SK-N-SH treated with all-trans-retinoic acid at 6 μM for 48 hours (cell line): ENCODE measurements at regions not wholly inside any gene's neighbourhood (a gene's known extent, or its start where the extent isn't known, plus 50 kb on each side); places are given as distances from the start of the nearest gene placed in this dataset.

Experiments used
- ATAC-seq: fragments of 200-7000 bp; cut with Tn5 transposase; 3 replicates; pipeline ENCODE4 v1.9.1; 2020; ENCODE audit warnings: mild to moderate bottlenecking, moderate library complexity
- ARNTL ChIP-seq: fragments of 450-650 bp; formaldehyde crosslinking; IDR thresholded peaks from 2 replicates; pipeline ENCODE4 v1.5.0; 2020; ENCODE audit warnings: low read depth, mild to moderate bottlenecking, moderate library complexity, borderline replicate concordance
- CREB5 ChIP-seq: fragments of 250-450 bp; sonication (Bioruptor Pico); IDR thresholded peaks from 2 replicates; pipeline ENCODE4 v1.5.1; 2020; ENCODE audit warnings: low read depth, mild to moderate bottlenecking, moderate library complexity
- CSDC2 ChIP-seq: fragments of 250-450 bp; sonication (Bioruptor Pico); IDR thresholded peaks from 2 replicates; pipeline ENCODE4 v1.5.0; 2020; ENCODE audit warnings: mild to moderate bottlenecking, moderate library complexity
- CSRNP3 ChIP-seq: fragments of 250-450 bp; sonication (Bioruptor Pico); IDR thresholded peaks from 2 replicates; pipeline ENCODE4 v1.5.1; 2021; ENCODE audit warnings: mild to moderate bottlenecking, moderate library complexity
- ISL1 ChIP-seq: fragments of 250-450 bp; sonication (Bioruptor Pico); IDR thresholded peaks from 2 replicates; pipeline ENCODE4 v2.1.2; 2022; ENCODE audit warnings: mild to moderate bottlenecking, moderate library complexity
- OSR1 ChIP-seq: fragments of 250-450 bp; sonication (Bioruptor Pico); IDR thresholded peaks from 2 replicates; pipeline ENCODE4 v1.8.0; 2022; ENCODE audit warnings: moderate library complexity, mild to moderate bottlenecking, inconsistent platforms
- POU6F1 ChIP-seq: fragments of 250-450 bp; sonication (Bioruptor Pico); IDR thresholded peaks from 2 replicates; pipeline ENCODE4 v1.8.0; 2021; ENCODE audit warnings: low read depth, mild to moderate bottlenecking, moderate library complexity, borderline replicate concordance
- PPARA ChIP-seq: fragments of 250-450 bp; sonication (Bioruptor Pico); IDR thresholded peaks from 2 replicates; pipeline ENCODE4 v1.5.0; 2020; ENCODE audit warnings: mild to moderate bottlenecking, borderline replicate concordance
- RARB ChIP-seq: fragments of 250-450 bp; sonication (Bioruptor Pico); IDR thresholded peaks from 2 replicates; pipeline ENCODE4 v1.8.0; 2021; ENCODE audit warnings: mild to moderate bottlenecking, moderate library complexity
- SNAI2 ChIP-seq: fragments of 250-450 bp; sonication (Bioruptor Pico); IDR thresholded peaks from 2 replicates; pipeline ENCODE4 v1.5.0; 2020; ENCODE audit warnings: mild to moderate bottlenecking, moderate library complexity
- TCF4 ChIP-seq: fragments of 250-450 bp; sonication (Bioruptor Pico); IDR thresholded peaks from 2 replicates; pipeline ENCODE4 v1.8.0; 2021; ENCODE audit warnings: mild to moderate bottlenecking, moderate library complexity, borderline replicate concordance
- TOX ChIP-seq: fragments of 250-450 bp; sonication (Bioruptor Pico); IDR thresholded peaks from 2 replicates; pipeline ENCODE4 v1.8.0; 2021; ENCODE audit warnings: mild to moderate bottlenecking, moderate library complexity, borderline replicate concordance
- TSHZ2 ChIP-seq: fragments of 250-450 bp; sonication (Bioruptor Pico); IDR thresholded peaks from 2 replicates; pipeline ENCODE4 v1.5.0; 2020; ENCODE audit warnings: mild to moderate bottlenecking, moderate library complexity
- ZC3H10 ChIP-seq: fragments of 250-450 bp; sonication (Bioruptor Pico); IDR thresholded peaks from 2 replicates; pipeline ENCODE4 v1.5.1; 2021; ENCODE audit warnings: mild to moderate bottlenecking, moderate library complexity
- ZFP3 ChIP-seq: fragments of 250-450 bp; sonication (Bioruptor Pico); IDR thresholded peaks from 2 replicates; pipeline ENCODE4 v1.5.0; 2020; ENCODE audit warnings: mild to moderate bottlenecking, moderate library complexity
- ZNF565 ChIP-seq: fragments of 450-650 bp; formaldehyde crosslinking; conservative IDR thresholded peaks from 2 replicates; pipeline ENCODE4 v1.5.0; 2020; ENCODE audit warnings: low read depth, mild to moderate bottlenecking, moderate library complexity
- ZNF8 ChIP-seq: fragments of 450-650 bp; formaldehyde crosslinking; IDR thresholded peaks from 2 replicates; pipeline ENCODE4 v1.5.0; 2020; ENCODE audit warnings: mild to moderate bottlenecking, moderate library complexity

- ATAC-seq, result no peak
- TF ChIP-seq POU6F1 (CRISPR knock-in tag), result no peak
- TF ChIP-seq, all 23 proteins: peak for 0
These were observed 375.9 kb downstream of the TNS1 start for GRCh38 chr2:217626926-217627325.

- ATAC-seq, result no peak
- TF ChIP-seq ZC3H10 (CRISPR knock-in tag) (no peak), CSDC2 (CRISPR knock-in tag) (no peak), ISL1 (CRISPR knock-in tag) (no peak), TOX (CRISPR knock-in tag) (no peak), ZNF565 (CRISPR knock-in tag) (no peak), SNAI2 (CRISPR knock-in tag) (no peak)
These were observed 377.1 kb downstream of the TNS1 start for GRCh38 chr2:217625557-217626169.

GRCh38 chr2:217623281-217623912 lies 379.4 kb downstream of the TNS1 start:
- ATAC-seq, result no peak
- no peak for TF ChIP-seq PPARA (CRISPR knock-in tag)
- no peak for TF ChIP-seq TCF4 (CRISPR knock-in tag)
- TF ChIP-seq ARNTL (CRISPR knock-in tag), result no peak
- TF ChIP-seq OSR1 (CRISPR knock-in tag), result no peak
- TF ChIP-seq ISL1 (CRISPR knock-in tag), result no peak
- no peak for TF ChIP-seq RARB (CRISPR knock-in tag)
- TF ChIP-seq CSRNP3 (CRISPR knock-in tag), result no peak
- no peak for TF ChIP-seq ZNF8 (CRISPR knock-in tag)
- TF ChIP-seq ZFP3 (CRISPR knock-in tag), result no peak
- no peak for TF ChIP-seq TSHZ2 (CRISPR knock-in tag)

- peak; percentile 49 for ATAC-seq
- peak; percentile 22; the same call in 1 of the 2 replicates for TF ChIP-seq TSHZ2 (CRISPR knock-in tag)
- no peak for TF ChIP-seq CREB5 (CRISPR knock-in tag)
- peak; percentile 31; the same call in 1 of the 2 replicates for TF ChIP-seq TCF4 (CRISPR knock-in tag)
- no peak for TF ChIP-seq OSR1 (CRISPR knock-in tag)
- peak; percentile 42 for TF ChIP-seq ISL1 (CRISPR knock-in tag)
These were observed 380.4 kb downstream of the TNS1 start for GRCh38 chr2:217622205-217623060.
